ENCODE measurements at regions not wholly inside any gene's neighbourhood (a gene's known extent, or its start where the extent isn't known, plus 50 kb on each side); places are given as distances from the start of the nearest gene placed in this dataset.

DNA sequence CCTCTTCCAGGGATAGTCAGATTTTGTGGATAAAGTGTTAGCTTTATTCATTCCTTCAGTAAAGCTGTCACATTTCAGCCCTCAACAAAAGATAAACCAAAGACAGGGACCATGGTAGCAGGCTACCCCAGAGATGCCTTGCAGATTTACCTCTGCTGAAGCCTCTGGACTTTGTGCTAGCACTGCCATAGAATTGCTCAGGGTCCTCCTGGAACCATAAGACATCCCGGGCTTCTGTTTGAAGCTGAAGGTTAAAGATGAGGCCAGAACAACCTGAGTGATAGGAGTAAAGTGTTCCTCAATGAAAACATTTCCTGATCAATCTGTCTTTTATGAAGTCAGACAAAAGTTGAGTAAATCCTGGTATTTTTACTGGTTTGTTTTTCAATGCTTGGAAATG is 57.5 kb upstream of the ARL15 start:
- DNase-seq (ENCODE audit: low read depth), result no peak

DNA sequence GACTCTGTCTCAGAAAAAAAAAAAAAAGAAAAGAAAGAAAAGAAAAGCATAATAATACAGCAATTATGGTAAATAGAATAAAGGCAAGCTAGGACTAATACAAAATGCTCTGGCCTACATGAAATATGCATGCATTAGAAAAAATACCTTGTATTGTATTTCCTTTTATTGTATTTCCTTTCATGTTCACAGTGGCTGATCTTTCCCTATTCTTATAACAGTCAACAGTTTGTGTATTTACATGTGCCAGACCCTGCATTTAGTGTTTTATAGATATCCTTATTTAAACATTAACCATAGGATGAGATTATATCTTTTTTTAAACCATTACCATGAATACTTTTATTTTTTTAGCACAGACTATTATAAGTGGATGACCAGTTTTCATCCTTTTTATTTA is 56.3 kb upstream of the ARL15 start:
- no peak for DNase-seq (ENCODE audit: low read depth)

DNA sequence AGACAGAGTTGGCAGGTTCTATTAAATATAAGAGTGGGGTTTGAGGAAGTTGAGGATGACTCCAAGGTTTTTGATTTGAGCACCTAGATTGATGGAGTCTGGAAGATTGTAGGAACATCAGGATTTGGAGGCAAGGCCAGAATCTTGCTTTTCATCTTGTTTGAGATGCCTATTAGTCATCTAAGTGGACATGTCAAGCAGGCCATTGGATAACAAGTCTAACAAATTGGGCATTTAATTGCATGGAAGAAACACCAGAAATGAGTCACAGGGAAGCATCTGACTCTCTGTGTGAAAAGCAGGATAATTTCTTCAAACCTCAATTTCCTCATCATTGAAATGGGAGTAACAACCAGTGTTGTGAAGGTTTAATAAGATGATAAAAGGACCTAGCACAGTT is 53.3 kb upstream of the ARL15 start:
- peak; percentile 53 for DNase-seq (ENCODE audit: low read depth)

DNA sequence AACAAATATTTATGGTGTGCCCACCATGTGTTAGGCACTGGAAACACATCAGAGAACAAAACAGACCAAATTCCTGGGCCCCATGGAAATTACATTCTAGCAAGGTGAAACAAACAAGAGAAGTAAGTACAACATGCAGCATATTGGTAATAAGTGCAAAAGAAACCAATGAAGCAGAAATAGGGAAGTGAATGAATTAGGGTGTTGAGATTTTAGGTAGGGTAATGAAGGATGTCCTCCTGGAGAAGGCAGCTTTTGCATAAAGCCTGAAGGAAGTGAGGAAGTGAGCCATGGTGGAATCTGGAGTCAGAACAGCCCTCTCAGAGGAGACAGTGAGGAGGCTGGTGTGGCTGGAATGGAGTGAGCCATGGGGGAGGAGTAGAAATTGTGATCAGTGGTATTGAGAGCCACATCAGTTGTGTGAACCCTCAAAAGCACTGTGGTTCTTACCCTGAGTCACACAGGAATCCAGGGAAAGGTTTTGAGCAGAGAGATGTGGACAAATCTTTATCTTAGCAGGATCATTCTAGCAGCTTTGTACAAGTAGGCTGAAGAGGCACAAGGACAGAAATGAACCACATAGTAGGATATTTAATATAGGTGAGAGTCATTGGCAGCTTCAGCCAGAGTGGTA is 52.7 kb upstream of the ARL15 start:
- peak; percentile 53 for DNase-seq (ENCODE audit: low read depth)

DNA sequence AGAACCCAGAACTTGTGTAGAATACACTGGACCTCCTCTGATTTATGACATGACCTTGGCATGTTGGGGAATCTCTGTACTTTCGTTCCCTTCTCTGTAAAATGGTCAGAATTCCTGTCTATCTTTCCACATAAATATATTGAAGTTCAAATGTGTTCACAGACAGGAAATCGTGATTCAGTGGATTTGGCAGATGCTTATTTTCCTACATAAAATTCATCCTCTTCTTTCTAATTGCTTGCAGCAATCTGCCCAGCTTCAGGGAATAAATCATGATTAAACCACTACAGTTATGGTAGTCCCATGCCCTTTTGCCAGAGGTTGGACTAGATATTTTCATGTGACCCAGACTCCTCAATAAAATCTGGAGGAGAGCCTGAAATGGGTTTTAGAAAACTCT is 52.1 kb upstream of the ARL15 start:
- DNase-seq (ENCODE audit: low read depth), result peak; percentile 36

DNA sequence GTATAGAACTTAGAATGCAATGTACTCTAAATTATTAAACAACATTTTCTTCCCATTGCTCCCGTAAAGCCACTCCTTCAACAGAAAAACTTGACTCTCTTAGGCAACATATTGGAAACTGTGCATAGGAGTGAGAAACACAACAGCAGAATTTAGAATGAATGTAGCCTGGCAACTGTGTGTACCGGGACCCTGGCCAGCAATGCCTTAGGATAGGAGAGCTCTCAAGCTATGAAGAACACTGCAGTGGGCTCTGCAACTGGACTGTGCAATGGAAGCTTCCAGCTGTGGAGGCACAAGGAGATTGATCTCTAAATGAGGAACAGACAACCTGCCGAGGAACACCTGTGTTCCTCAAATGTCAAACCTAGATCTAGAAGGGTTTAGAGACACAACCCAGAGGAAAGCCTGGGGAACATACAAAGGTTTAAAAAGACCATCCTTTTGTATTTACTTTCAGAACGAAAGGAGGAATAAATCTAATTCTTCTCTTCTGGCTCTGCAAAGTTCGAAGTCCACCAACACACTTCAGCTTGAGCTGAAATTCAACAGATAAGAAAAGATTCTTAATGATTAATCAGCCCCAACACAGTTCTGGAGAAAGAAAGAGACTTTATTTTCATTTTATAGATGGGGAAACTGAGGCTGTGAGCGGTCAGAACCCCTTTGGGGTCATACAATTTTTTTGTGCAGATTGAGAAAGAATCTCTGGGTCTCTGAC is 51.5 kb upstream of the ARL15 start:
- no peak for DNase-seq (ENCODE audit: low read depth)

DNA sequence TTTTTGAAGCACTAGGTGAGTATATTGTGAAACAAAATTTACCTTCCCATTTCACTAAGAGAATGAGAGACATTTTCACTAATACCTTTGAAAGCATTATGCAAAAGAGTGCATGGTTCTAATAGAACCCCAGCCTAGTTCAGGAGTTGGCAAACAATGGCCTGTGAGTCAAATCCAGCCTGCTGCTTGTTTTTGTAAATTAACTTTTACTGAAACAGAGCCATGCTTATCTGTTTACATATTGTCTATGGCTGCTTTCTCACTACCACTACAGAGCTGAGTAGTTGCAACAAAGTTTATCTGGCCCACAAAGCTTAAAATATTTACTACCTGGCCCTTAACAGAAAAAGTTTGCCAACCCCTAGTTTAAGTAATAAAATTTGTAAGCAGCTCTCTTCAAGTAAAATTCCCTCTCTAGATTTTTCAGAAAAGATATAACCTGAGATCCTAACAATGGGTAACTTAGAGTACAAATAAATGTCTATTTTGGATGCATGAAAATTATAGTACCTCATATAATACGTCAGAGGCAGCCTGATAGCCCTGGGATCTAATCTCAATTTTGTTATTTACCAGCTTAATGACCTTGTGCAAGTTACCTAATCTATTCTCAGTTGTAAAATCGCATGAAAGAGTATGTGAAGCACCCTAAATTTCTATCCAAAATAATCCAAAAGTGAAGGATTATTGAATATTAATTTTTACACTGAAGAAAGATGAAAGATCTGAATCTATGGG is 50.7 kb upstream of the ARL15 start:
- DNase-seq (ENCODE audit: low read depth), result no peak

All from ELR (cell line).